ENCODE measurements at regions not wholly inside any gene's neighbourhood (a gene's known extent, or its start where the extent isn't known, plus 50 kb on each side); places are given as distances from the start of the nearest gene placed in this dataset.

- no peak for TF ChIP-seq CTCF (IDR thresholded peaks at IDR 0.05)
- no peak for TF ChIP-seq POLR2A (IDR thresholded peaks at IDR 0.05)
- no peak for TF ChIP-seq POLR2AphosphoS5 (IDR thresholded peaks at IDR 0.05)
Measured at GRCh38 chr10:123518765-123519164, 147.4 kb upstream of the GPR26 start.
